ENCODE measurements at regions not wholly inside any gene's neighbourhood (a gene's known extent, or its start where the extent isn't known, plus 50 kb on each side); places are given as distances from the start of the nearest gene placed in this dataset.
"Not testable (repeated sequence)": the region's sequence is repeated elsewhere in the genome, so short reads cannot be mapped to it uniquely, and the experiment has no call there.

DNA sequence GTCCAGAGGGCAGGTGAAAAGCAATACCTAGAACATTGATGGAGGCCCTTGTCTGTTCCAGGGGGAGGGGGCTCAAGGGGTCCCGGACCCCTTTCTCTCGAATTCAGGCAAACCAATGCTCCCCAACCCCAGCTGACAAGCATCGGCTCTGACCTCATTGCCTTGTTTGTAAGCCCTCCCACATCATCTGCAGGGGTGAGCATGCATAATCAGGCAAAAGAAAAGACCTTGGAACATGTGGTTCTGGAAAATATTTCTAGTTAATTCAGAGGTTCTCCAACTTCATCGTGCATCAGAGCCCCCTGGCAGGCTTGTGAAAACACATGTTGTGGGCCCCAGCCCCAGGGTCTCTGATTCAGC is 231.3 kb downstream of the TOMM20 start:
- no peak for DNase-seq

DNA sequence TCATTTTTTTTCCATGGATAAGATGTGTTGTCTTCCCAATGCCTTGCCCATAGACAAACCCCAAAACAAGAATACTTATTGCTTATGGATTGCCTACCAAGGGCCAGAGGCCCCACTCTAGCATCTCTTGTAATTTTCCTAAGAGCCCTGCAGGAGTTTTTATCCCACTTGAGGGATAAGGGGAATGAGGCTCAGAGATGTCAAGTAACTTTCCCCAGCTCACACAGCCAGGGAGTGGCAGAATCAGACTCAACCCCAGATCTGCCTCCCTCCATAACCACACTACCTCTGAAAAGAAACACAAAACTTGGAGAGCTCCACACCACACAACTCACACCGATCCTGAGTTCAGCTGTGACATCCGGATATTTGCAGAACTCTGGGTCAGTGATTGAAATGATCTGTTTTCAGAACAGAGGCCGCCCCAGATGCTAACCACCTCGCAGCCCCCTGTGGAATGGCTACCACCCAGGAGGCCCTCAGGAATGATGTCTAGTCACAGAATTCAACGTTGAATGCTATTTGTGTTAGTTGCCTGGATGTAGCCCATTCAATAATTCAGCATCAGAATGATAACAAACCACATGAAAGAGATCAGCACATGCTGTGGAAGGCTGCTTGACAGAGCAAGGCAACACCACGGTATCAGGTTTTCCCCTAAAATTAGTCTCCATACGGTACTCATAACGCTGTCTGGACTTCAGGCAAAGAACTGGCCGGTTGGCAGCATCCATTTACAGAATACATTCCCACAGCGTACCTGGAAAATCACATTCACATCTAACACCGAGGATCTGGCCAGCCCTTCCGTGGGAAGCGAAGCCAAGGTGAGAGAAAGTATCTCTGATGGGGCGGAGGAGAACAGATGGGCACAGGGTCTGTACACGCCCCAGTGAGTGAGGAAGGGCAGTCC is 231.9 kb downstream of the TOMM20 start:
- no peak for DNase-seq

GRCh38 chr1:234893725-234894630 is 234.7 kb downstream of the TOMM20 start:
- no peak for DNase-seq

- DNase-seq, result no peak
Measured at GRCh38 chr1:234893359-234893724, 235.3 kb downstream of the TOMM20 start.

DNA sequence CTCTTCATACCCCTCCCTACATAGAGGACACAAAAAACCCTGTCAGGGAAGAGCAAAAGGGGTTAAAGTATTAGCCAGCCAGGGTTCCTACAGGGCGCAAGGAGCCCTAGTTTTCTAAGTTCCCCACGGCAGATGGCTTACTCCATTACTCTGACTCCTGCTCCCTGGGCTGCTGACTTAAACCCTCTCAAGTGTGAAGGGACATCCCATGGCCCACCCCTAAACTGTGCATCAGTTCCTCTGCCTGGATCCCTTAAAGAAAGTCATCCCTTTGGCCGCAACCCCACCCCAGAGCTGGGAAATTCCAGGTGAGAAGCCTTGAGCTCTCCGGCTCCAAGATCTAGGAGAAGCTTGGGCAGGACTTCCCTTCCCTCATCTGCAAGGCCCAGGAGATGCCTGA is 236.0 kb downstream of the TOMM20 start:
- no peak for DNase-seq

GRCh38 chr1:234891427-234891826 is 237.2 kb downstream of the TOMM20 start:
- no peak for DNase-seq

DNA sequence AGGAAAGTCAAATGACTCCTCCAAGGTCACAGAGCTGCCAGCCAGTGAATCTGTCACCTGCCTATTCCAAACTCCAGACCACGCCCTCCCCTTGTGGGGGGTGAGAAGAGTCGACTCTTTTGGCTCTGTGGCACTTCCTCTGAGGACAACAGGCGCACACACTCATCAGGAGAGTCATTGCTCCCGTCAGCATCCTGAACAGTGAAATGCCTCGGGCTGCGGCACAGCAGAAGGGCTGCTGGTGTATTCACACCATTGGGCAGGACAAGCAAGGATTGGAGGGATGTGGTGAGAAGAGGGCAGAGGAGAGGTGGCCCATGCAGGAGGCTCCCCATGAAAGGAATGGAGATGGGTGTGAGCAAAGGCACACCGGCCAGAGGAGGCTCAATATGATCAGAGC is 239.0 kb downstream of the TOMM20 start:
- DNase-seq, result no peak

- DNase-seq, result not testable (repeated sequence)
Measured at GRCh38 chr1:234888247-234888646, 240.4 kb downstream of the TOMM20 start.

DNA sequence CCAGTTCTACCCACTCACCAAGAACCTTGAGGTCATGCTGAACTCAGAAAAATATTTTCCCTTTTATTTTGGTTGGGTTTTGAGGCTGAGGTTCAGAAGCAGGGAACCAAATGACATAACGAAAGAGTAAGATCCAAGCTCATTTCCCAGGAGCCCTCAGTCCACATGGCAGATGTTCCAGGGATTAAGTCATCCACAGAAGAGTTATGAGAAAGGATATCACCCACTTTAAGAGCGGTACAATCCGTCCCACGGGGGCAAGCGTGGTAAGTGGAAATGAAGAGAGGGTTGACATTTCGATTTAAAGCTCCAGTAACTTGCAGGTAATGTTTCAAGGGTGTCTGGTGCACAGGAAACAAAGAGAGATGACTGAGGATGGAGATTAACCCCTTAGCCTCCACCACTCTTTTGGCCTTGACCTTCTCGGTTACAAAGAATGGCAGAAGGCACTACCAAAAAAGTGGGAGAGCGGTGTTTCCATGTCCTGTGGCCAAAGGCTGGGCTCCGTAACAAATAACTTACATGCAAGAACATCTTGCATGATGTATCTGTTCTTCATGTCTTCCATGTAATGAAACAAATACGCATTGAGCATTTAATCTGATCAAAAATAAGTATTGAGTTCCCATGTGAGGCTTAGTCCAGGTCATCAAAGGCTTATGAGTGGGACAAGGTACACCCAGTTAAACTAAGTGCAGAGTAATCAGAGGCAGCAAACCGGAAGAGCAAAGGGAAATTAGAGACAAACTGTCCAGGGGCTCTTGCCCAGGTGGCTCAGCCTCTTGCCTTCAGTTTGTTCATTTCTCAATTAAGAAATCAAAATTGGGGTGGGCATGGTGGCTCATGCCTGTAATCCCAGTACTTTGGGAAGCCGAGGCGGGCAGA is 241.4 kb downstream of the TOMM20 start:
- DNase-seq, result no peak

GRCh38 chr1:234886081-234886984 is 242.3 kb downstream of the TOMM20 start:
- DNase-seq, result no peak

DNA sequence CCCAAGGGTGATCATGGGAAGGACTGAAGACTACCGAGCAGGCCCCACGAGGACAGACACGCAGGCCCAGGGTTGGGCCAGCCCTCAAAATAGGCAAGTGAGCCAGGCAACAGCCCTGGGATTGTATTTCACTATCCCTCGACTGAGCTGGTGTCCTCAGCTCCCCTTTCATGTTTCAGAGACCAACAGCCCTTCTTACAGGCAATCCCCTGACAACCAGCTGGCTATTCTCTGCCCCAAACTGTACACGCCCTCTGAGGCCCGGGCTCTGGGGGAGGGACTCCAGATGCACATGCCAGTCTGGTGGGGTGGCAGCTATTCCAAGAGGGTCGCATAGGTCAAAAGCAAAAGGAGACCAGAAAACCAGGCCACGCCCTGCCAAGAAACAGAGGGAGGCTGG is 243.0 kb downstream of the TOMM20 start:
- no peak for DNase-seq

DNA sequence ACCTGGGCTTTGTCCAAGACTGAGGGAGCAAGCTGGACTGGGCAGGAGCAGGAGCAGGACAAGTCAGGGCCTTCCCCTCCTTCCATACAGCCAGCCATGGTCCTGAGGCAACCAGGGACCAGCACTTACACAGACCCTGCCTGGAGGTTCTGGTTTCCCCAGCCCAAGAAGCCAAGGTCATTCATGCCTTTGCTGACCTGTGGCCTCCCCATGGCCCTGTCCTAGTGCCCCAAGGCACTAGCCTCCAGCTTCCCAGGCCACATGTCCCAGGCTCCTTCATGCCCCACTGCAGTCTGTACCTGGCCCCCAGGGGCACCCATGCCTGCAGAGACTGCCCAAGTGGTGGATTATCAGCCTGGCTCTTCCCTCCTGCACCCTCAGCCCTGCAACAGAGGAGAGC is 243.9 kb downstream of the TOMM20 start:
- DNase-seq, result no peak

DNA sequence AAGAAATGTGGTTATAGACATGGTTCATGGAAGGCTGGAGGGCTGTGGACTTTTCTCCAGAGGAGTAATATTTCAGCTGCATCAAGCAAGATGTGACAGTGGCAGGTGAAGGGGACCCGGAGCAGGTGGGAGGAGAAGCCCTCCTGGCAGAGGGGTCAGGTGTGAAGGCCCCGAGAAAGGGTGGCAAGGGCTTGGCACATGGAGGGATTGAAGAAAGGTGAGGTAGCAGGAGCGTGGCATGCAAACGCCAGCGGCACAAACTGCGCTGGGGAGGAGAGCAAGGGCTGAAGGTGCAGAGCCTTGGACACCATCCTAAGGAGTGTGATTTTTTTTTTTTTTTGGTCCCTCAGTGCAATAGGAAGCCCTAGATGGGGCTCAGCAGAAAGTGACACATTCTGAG is 244.6 kb downstream of the TOMM20 start:
- no peak for DNase-seq

DNA sequence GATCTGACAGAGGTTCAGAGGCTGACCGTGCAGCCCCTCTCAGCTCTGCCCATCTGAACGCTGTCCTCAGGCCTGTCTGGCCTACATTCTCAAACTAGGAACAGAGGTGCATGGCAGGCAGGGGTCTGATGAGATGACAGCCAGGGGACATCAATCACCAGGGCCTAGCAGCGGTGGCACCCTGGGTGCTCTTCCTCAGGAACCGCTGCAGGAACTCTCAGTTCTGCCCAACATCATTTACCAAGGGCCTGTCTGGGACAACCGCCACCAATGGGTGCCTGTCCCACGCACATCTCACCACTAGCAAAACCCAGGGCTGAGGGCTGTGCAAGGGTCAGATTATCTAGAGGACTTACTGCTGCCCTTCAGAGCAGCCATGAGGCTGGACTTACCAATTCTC is 245.7 kb downstream of the TOMM20 start:
- DNase-seq, result no peak

- DNase-seq, result no peak
Measured at GRCh38 chr1:234881893-234882771, 246.5 kb downstream of the TOMM20 start.

GRCh38 chr1:234879147-234880080 is 249.2 kb downstream of the TOMM20 start:
- no peak for DNase-seq

DNA sequence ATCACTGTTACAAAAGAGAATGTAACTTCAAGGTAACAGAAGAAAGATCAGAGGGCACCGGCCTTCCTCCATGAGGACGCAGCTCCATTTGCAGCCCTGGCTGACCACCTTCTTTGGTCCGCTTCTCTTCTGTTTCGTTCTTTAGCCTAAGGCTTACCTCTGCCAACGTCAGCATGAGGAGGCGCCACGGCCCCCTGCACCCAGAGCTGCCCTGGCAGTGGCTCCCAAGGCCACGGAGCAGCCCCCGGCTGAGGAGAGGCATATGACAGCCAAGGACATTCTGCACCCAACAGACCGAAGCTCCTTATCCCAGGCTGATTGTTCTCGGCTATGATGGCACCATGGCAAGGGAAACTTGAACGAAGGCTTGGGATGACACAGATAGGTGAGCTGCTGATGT is 250.3 kb downstream of the TOMM20 start:
- DNase-seq, result no peak

DNA sequence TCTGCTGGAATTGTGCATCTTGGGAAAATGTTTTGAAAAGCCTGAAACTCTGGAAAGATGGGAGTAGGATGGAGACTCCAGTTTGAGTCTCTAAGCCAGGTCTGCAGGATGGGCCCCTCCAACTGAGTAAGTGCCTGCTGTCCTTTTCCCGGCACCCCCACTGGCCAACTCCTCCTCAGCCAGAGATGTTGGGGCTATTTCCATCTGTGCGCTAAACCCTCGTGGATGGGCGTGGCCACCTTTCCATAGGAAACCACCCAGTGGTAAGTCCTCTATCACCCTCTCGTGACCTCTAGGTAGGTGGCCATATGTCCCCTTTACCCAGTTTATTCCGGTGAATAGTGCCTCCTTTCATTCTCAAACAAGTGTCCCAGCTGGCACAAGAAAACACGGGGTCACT is 250.9 kb downstream of the TOMM20 start:
- DNase-seq, result no peak

All from central memory CD4-positive, alpha-beta T cell (primary cell).